ENCODE measurements at regions not wholly inside any gene's neighbourhood (a gene's known extent, or its start where the extent isn't known, plus 50 kb on each side); places are given as distances from the start of the nearest gene placed in this dataset.

DNA sequence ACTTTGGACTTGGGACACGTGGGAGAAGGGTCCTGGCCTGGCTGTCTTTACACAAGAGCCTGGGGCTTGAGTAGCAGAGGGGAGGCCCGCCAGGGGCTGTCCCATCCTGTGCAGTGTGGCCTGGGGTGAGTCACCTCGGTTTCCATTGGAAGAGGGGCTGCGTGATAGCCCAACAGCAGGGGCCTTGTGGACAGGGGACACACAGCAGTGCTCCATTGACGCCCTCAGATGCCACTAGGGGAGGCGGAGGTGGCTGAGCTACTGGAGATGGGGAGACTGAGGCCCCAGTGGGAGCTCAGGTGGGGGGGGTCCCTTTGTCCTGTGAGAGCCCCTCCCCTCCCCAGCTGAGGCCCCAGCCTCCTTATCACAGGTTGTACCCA, 50.0 kb upstream of the RNU6ATAC start:
- Histone ChIP-seq H3K36me3 (ENCODE audit: insufficient read depth, low read length) (no peaks in the 10 kb centered on the region), H3K9me2 (ENCODE audit: low read depth, low read length) (no peaks in the 10 kb centered on the region), H3K4me3 (ENCODE audit: low read depth, low read length, poor library complexity, severe bottlenecking) (no peak overlapping the region), H2AFZ (ENCODE audit: low read length) (no peak overlapping the region), H3K9me3 (ENCODE audit: low read length) (no peaks in the 10 kb centered on the region), H4K20me1 (ENCODE audit: insufficient read depth, low read length) (no peaks in the 10 kb centered on the region), H3K27ac (ENCODE audit: low read depth, low read length, poor library complexity, severe bottlenecking) (peak overlapping the region; percentile 100), H3K9ac (ENCODE audit: low read length) (peak overlapping the region; percentile 80; the same call in 1 of the 2 replicates), H3K4me1 (ENCODE audit: insufficient read depth, low read length, severe bottlenecking) (peaks cover 60% of the 10 kb centered on the region), H3K79me2 (ENCODE audit: insufficient read depth, low read length) (no peaks in the 10 kb centered on the region), H3F3A (ENCODE audit: insufficient read depth, low read length) (no peaks in the 10 kb centered on the region), H3K27me3 (ENCODE audit: insufficient read depth, low read length) (no peaks in the 10 kb centered on the region), H3K4me2 (ENCODE audit: low read length) (peak overlapping the region; percentile 64; the same call in 1 of the 2 replicates)
- TF ChIP-seq EZH2 (IDR thresholded peaks at IDR 0.05; ENCODE audit: borderline replicate concordance, low read length) = no peak
- TF ChIP-seq, protein P1, sequence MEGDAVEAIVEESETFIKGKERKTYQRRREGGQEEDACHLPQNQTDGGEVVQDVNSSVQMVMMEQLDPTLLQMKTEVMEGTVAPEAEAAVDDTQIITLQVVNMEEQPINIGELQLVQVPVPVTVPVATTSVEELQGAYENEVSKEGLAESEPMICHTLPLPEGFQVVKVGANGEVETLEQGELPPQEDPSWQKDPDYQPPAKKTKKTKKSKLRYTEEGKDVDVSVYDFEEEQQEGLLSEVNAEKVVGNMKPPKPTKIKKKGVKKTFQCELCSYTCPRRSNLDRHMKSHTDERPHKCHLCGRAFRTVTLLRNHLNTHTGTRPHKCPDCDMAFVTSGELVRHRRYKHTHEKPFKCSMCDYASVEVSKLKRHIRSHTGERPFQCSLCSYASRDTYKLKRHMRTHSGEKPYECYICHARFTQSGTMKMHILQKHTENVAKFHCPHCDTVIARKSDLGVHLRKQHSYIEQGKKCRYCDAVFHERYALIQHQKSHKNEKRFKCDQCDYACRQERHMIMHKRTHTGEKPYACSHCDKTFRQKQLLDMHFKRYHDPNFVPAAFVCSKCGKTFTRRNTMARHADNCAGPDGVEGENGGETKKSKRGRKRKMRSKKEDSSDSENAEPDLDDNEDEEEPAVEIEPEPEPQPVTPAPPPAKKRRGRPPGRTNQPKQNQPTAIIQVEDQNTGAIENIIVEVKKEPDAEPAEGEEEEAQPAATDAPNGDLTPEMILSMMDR (IDR thresholded peaks at IDR 0.05; ENCODE audit: low read length) = no peak

DNA sequence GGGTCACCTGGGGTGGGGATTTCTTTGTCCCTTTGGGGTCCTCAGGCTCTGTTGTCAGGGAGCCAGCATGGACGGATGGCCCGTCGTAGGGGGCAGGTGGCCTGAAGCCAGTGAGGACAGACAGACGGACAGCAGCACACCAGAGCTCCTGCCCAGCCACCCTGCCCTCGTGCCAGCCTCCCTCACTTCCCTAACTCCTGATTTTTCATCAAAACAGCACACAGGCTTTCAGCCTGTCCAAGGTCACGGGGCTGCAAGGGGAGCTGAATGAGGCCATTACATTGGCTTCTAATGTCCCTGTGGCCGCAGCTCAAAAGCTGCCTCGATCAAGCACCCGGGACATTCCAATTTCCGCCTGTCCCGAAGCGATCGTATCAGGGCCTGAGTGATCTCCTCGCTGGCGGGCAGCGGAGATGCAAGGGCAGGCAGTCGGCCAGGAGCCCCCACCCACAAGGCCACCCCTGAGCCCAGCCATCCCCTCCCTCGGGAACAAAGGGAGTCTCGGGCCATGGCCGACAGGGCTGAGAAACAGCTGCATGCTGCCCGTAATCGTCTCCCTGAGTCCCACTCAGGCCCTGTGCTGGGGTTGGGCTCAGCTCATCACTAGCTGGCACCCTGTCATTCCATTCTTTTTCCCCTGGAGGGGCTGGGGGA, 50.5 kb upstream of the RNU6ATAC start:
- no peaks in the 10 kb centered on the region for H3F3A ChIP-seq (ENCODE audit: insufficient read depth, low read length)
- H3K4me3 ChIP-seq (ENCODE audit: low read depth, low read length, poor library complexity, severe bottlenecking) = no peak overlapping the region
- no peak for TF ChIP-seq EZH2 (IDR thresholded peaks at IDR 0.05; ENCODE audit: borderline replicate concordance, low read length)
- TF ChIP-seq, protein P1 (IDR thresholded peaks at IDR 0.05; ENCODE audit: low read length) = no peak
- H3K4me2 ChIP-seq (ENCODE audit: low read length) = peak overlapping the region; percentile 64; the same call in 1 of the 2 replicates
- peak overlapping the region; percentile 100 for H3K27ac ChIP-seq (ENCODE audit: low read depth, low read length, poor library complexity, severe bottlenecking)
- H3K79me2 ChIP-seq (ENCODE audit: insufficient read depth, low read length) = no peaks in the 10 kb centered on the region
- H3K9me2 ChIP-seq (ENCODE audit: low read depth, low read length) = no peaks in the 10 kb centered on the region
- no peaks in the 10 kb centered on the region for H3K27me3 ChIP-seq (ENCODE audit: insufficient read depth, low read length)
- H4K20me1 ChIP-seq (ENCODE audit: insufficient read depth, low read length) = no peaks in the 10 kb centered on the region
- no peaks in the 10 kb centered on the region for H3K36me3 ChIP-seq (ENCODE audit: insufficient read depth, low read length)
- no peak overlapping the region for H2AFZ ChIP-seq (ENCODE audit: low read length)
- peak overlapping the region; percentile 80 for H3K9ac ChIP-seq (ENCODE audit: low read length)
- H3K4me1 ChIP-seq (ENCODE audit: insufficient read depth, low read length, severe bottlenecking) = peaks cover 65% of the 10 kb centered on the region
- no peaks in the 10 kb centered on the region for H3K9me3 ChIP-seq (ENCODE audit: low read length)

DNA sequence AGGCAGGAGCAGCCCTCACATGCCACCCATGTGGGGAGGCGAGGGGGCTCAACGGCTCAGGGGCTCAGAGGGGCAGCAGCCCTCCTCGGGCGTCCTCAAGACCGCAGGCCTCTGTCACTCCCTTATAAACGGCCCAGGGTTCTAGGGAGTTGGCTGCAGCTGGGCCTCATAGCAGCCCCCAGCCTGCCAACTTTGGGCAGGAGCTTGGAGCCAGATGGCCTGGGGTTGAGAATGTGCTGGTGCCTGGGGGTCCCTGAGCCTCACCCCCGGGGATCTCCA, 51.0 kb upstream of the RNU6ATAC start:
- TF ChIP-seq, protein P1 (IDR thresholded peaks at IDR 0.05; ENCODE audit: low read length) = no peak
- TF ChIP-seq EZH2 (IDR thresholded peaks at IDR 0.05; ENCODE audit: borderline replicate concordance, low read length) = no peak
- peak overlapping the region; percentile 100 for H3K27ac ChIP-seq (ENCODE audit: low read depth, low read length, poor library complexity, severe bottlenecking)
- H3K36me3 ChIP-seq (ENCODE audit: insufficient read depth, low read length) = no peaks in the 10 kb centered on the region
- H3K4me3 ChIP-seq (ENCODE audit: low read depth, low read length, poor library complexity, severe bottlenecking) = peak overlapping the region; percentile 44
- no peaks in the 10 kb centered on the region for H3K79me2 ChIP-seq (ENCODE audit: insufficient read depth, low read length)
- H3K9ac ChIP-seq (ENCODE audit: low read length) = peak overlapping the region; percentile 80
- no peaks in the 10 kb centered on the region for H3F3A ChIP-seq (ENCODE audit: insufficient read depth, low read length)
- H3K4me1 ChIP-seq (ENCODE audit: insufficient read depth, low read length, severe bottlenecking) = peaks cover 70% of the 10 kb centered on the region
- H3K9me3 ChIP-seq (ENCODE audit: low read length) = no peaks in the 10 kb centered on the region
- no peaks in the 10 kb centered on the region for H3K27me3 ChIP-seq (ENCODE audit: insufficient read depth, low read length)
- H4K20me1 ChIP-seq (ENCODE audit: insufficient read depth, low read length) = no peaks in the 10 kb centered on the region
- no peaks in the 10 kb centered on the region for H3K9me2 ChIP-seq (ENCODE audit: low read depth, low read length)
- no peak overlapping the region for H2AFZ ChIP-seq (ENCODE audit: low read length)
- peak overlapping the region; percentile 64 for H3K4me2 ChIP-seq (ENCODE audit: low read length)
